ENCODE measurements at regions not wholly inside any gene's neighbourhood (a gene's known extent, or its start where the extent isn't known, plus 50 kb on each side); places are given as distances from the start of the nearest gene placed in this dataset.

GRCh38 chrX:112896051-112896450, 55.4 kb upstream of the AMOT start:
- TF ChIP-seq RARB (CRISPR knock-in tag; IDR thresholded peaks at IDR 0.05) (no peak), TOX (CRISPR knock-in tag; IDR thresholded peaks at IDR 0.05; ENCODE audit: borderline replicate concordance) (no peak), PATZ1 (CRISPR knock-in tag; IDR thresholded peaks at IDR 0.05; ENCODE audit: borderline replicate concordance) (no peak), ZFP30 (CRISPR knock-in tag; IDR thresholded peaks at IDR 0.05) (no peak), CSRNP3 (CRISPR knock-in tag; IDR thresholded peaks at IDR 0.05) (no peak), ZNF565 (CRISPR knock-in tag; conservative IDR thresholded peaks at IDR 0.05; ENCODE audit: low read depth) (no peak), ZFP3 (CRISPR knock-in tag; IDR thresholded peaks at IDR 0.05) (no peak), OSR1 (CRISPR knock-in tag; IDR thresholded peaks at IDR 0.05) (no peak), ZNF70 (CRISPR knock-in tag; IDR thresholded peaks at IDR 0.05) (no peak), ZNF8 (CRISPR knock-in tag; IDR thresholded peaks at IDR 0.05) (no peak), GLIS3 (CRISPR knock-in tag; IDR thresholded peaks at IDR 0.05) (no peak), CSDC2 (CRISPR knock-in tag; IDR thresholded peaks at IDR 0.05) (no peak), BACH2 (CRISPR knock-in tag; IDR thresholded peaks at IDR 0.05; ENCODE audit: borderline replicate concordance) (no peak)

Data from SK-N-SH treated with all-trans-retinoic acid at 6 μM for 48 hours (cell line).